SKM-1 (cell line): ENCODE measurements at regions not wholly inside any gene's neighbourhood (a gene's known extent, or its start where the extent isn't known, plus 50 kb on each side); places are given as distances from the start of the nearest gene placed in this dataset.
"Not testable (repeated sequence)": the region's sequence is repeated elsewhere in the genome, so short reads cannot be mapped to it uniquely, and the experiment has no call there.

Source experiments
- DNase-seq: peaks from one replicate; lab custom pipeline; 2025; ENCODE audit not compliant: unreplicated experiment; lab: John Stamatoyannopoulos, UW

GRCh38 chr5:103890313-103890712 lies 327.7 kb upstream of the NUDT12 start:
- no peak for DNase-seq

- DNase-seq: no peak
These were observed 327.1 kb upstream of the NUDT12 start for GRCh38 chr5:103889500-103890209.

- no peak for DNase-seq
These were observed 324.2 kb upstream of the NUDT12 start for GRCh38 chr5:103886826-103887225.

GRCh38 chr5:103883143-103883542 lies 320.6 kb upstream of the NUDT12 start:
- DNase-seq: no peak

- no peak for DNase-seq
These were observed 319.0 kb upstream of the NUDT12 start for GRCh38 chr5:103881560-103881959.

GRCh38 chr5:103867857-103868598 lies 305.4 kb upstream of the NUDT12 start:
- DNase-seq: no peak

- DNase-seq: no peak
These were observed 303.6 kb upstream of the NUDT12 start for GRCh38 chr5:103866169-103866568.

GRCh38 chr5:103862398-103862797 lies 299.8 kb upstream of the NUDT12 start:
- DNase-seq: no peak

- no peak for DNase-seq
These were observed 297.7 kb upstream of the NUDT12 start for GRCh38 chr5:103860327-103860726.

- not testable (repeated sequence) for DNase-seq
These were observed 295.8 kb upstream of the NUDT12 start for GRCh38 chr5:103858367-103858766.

- no peak for DNase-seq
These were observed 288.5 kb upstream of the NUDT12 start for GRCh38 chr5:103851091-103851490.

GRCh38 chr5:103849934-103850333 lies 287.3 kb upstream of the NUDT12 start:
- no peak for DNase-seq

GRCh38 chr5:103847060-103847459 lies 284.5 kb upstream of the NUDT12 start:
- no peak for DNase-seq

GRCh38 chr5:103842936-103843335 lies 280.3 kb upstream of the NUDT12 start:
- no peak for DNase-seq

GRCh38 chr5:103840600-103840999 lies 278.0 kb upstream of the NUDT12 start:
- no peak for DNase-seq

- no peak for DNase-seq
These were observed 271.6 kb upstream of the NUDT12 start for GRCh38 chr5:103834216-103834615.

- DNase-seq: no peak
These were observed 267.0 kb upstream of the NUDT12 start for GRCh38 chr5:103829585-103829984.

GRCh38 chr5:103827976-103828375 lies 265.4 kb upstream of the NUDT12 start:
- no peak for DNase-seq

GRCh38 chr5:103821361-103821760 lies 258.8 kb upstream of the NUDT12 start:
- no peak for DNase-seq

GRCh38 chr5:103808464-103809106 lies 246.0 kb upstream of the NUDT12 start:
- DNase-seq: peak; percentile 57

GRCh38 chr5:103804711-103805110 lies 242.1 kb upstream of the NUDT12 start:
- DNase-seq: no peak

- no peak for DNase-seq
These were observed 239.1 kb upstream of the NUDT12 start for GRCh38 chr5:103801681-103802080.
